A673 (cell line): ENCODE measurements at regions not wholly inside any gene's neighbourhood (a gene's known extent, or its start where the extent isn't known, plus 50 kb on each side); places are given as distances from the start of the nearest gene placed in this dataset.

ENCODE experiments used
- EZH2 ChIP-seq: fragments of 200-600 bp; sonication (generic); IDR thresholded peaks from 2 replicates; pipeline ENCODE4 v1.6.1; 2017; ENCODE audit warnings: borderline replicate concordance, low read depth, mild to moderate bottlenecking, mixed read lengths, antibody characterized with exemption, low read length; ENCODE audit not compliant: poor library complexity, severe bottlenecking
- TF ChIP-seq, protein P1 (sequence below): fragments of 300-800, 200-600 bp; sonication (generic); conservative IDR thresholded peaks from 2 replicates; pipeline ENCODE4 v1.5.1; 2017; ENCODE audit warnings: low read depth, mild to moderate bottlenecking, antibody characterized with exemption, low read length, moderate library complexity, mixed read lengths

DNA sequence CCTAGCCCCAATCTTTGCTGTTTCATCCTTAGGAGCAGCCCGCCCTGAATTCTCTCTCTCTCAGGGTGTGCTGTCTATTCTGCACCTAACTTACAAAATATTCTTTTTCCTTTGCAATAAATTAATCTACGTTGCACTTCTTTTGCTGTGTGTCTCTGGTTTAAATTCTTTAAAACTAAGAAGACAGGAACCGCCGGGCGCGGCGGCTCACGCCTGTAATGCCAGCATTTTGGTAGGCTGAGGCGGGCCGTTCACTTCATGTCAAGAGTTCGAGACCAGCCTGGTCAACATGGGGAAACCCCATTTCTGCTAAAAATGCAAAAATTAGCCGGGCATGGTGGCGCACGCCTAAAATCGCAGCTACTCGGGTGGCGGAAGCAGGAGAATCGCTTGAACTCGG is 148.5 kb upstream of the PRSS16 start:
- TF ChIP-seq, protein P1, sequence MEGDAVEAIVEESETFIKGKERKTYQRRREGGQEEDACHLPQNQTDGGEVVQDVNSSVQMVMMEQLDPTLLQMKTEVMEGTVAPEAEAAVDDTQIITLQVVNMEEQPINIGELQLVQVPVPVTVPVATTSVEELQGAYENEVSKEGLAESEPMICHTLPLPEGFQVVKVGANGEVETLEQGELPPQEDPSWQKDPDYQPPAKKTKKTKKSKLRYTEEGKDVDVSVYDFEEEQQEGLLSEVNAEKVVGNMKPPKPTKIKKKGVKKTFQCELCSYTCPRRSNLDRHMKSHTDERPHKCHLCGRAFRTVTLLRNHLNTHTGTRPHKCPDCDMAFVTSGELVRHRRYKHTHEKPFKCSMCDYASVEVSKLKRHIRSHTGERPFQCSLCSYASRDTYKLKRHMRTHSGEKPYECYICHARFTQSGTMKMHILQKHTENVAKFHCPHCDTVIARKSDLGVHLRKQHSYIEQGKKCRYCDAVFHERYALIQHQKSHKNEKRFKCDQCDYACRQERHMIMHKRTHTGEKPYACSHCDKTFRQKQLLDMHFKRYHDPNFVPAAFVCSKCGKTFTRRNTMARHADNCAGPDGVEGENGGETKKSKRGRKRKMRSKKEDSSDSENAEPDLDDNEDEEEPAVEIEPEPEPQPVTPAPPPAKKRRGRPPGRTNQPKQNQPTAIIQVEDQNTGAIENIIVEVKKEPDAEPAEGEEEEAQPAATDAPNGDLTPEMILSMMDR = no peak
- TF ChIP-seq EZH2 = no peak
